OCI-LY7 (cell line): ENCODE measurements at regions not wholly inside any gene's neighbourhood (a gene's known extent, or its start where the extent isn't known, plus 50 kb on each side); places are given as distances from the start of the nearest gene placed in this dataset.

Source experiments
- EZH2phosphoT487 ChIP-seq: fragments of 200-600 bp; sonication (generic); IDR thresholded peaks from 2 replicates; pipeline ENCODE4 v1.6.1; 2018; ENCODE audit warnings: low read depth, borderline replicate concordance, mild to moderate bottlenecking, mixed run types, antibody characterized with exemption, low read length, moderate library complexity, mixed read lengths
- TF ChIP-seq, protein P1 (sequence below): fragments of 200-600 bp; sonication (generic); conservative IDR thresholded peaks from 2 replicates; pipeline ENCODE4 v1.5.1; 2014; ENCODE audit warnings: mild to moderate bottlenecking, antibody characterized with exemption, low read length, moderate library complexity, mixed read lengths

- TF ChIP-seq, protein P1, sequence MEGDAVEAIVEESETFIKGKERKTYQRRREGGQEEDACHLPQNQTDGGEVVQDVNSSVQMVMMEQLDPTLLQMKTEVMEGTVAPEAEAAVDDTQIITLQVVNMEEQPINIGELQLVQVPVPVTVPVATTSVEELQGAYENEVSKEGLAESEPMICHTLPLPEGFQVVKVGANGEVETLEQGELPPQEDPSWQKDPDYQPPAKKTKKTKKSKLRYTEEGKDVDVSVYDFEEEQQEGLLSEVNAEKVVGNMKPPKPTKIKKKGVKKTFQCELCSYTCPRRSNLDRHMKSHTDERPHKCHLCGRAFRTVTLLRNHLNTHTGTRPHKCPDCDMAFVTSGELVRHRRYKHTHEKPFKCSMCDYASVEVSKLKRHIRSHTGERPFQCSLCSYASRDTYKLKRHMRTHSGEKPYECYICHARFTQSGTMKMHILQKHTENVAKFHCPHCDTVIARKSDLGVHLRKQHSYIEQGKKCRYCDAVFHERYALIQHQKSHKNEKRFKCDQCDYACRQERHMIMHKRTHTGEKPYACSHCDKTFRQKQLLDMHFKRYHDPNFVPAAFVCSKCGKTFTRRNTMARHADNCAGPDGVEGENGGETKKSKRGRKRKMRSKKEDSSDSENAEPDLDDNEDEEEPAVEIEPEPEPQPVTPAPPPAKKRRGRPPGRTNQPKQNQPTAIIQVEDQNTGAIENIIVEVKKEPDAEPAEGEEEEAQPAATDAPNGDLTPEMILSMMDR = no peak
- no peak for TF ChIP-seq EZH2phosphoT487
These were observed 782.1 kb downstream of the EPHA4 start for GRCh38 chr2:220789961-220790360.
